SK-N-SH treated with all-trans-retinoic acid at 6 μM for 48 hours (cell line): ENCODE measurements at regions not wholly inside any gene's neighbourhood (a gene's known extent, or its start where the extent isn't known, plus 50 kb on each side); places are given as distances from the start of the nearest gene placed in this dataset.

Source experiments
- ATAC-seq: fragments of 200-7000 bp; cut with Tn5 transposase; 3 replicates; pipeline ENCODE4 v1.9.1; 2020; ENCODE audit warnings: mild to moderate bottlenecking, moderate library complexity
- ARNTL ChIP-seq: fragments of 450-650 bp; formaldehyde crosslinking; IDR thresholded peaks from 2 replicates; pipeline ENCODE4 v1.5.0; 2020; ENCODE audit warnings: low read depth, mild to moderate bottlenecking, moderate library complexity, borderline replicate concordance
- BACH2 ChIP-seq: fragments of 250-450 bp; sonication (Bioruptor Pico); IDR thresholded peaks from 2 replicates; pipeline ENCODE4 v1.9.0; 2021; ENCODE audit warnings: mild to moderate bottlenecking, borderline replicate concordance
- CREB5 ChIP-seq: fragments of 250-450 bp; sonication (Bioruptor Pico); IDR thresholded peaks from 2 replicates; pipeline ENCODE4 v1.5.1; 2020; ENCODE audit warnings: low read depth, mild to moderate bottlenecking, moderate library complexity
- CSDC2 ChIP-seq: fragments of 250-450 bp; sonication (Bioruptor Pico); IDR thresholded peaks from 2 replicates; pipeline ENCODE4 v1.5.0; 2020; ENCODE audit warnings: mild to moderate bottlenecking, moderate library complexity
- CSRNP3 ChIP-seq: fragments of 250-450 bp; sonication (Bioruptor Pico); IDR thresholded peaks from 2 replicates; pipeline ENCODE4 v1.5.1; 2021; ENCODE audit warnings: mild to moderate bottlenecking, moderate library complexity
- ESRRG ChIP-seq: fragments of 250-450 bp; sonication (Bioruptor Pico); IDR thresholded peaks from 2 replicates; pipeline ENCODE4 v1.6.1; 2021; ENCODE audit warnings: mild to moderate bottlenecking
- GLIS3 ChIP-seq: fragments of 250-450 bp; sonication (Bioruptor Pico); IDR thresholded peaks from 2 replicates; pipeline ENCODE4 v1.5.0; 2020; ENCODE audit warnings: mild to moderate bottlenecking, moderate library complexity
- ISL1 ChIP-seq: fragments of 250-450 bp; sonication (Bioruptor Pico); IDR thresholded peaks from 2 replicates; pipeline ENCODE4 v2.1.2; 2022; ENCODE audit warnings: mild to moderate bottlenecking, moderate library complexity
- PPARA ChIP-seq: fragments of 250-450 bp; sonication (Bioruptor Pico); IDR thresholded peaks from 2 replicates; pipeline ENCODE4 v1.5.0; 2020; ENCODE audit warnings: mild to moderate bottlenecking, borderline replicate concordance
- RARB ChIP-seq: fragments of 250-450 bp; sonication (Bioruptor Pico); IDR thresholded peaks from 2 replicates; pipeline ENCODE4 v1.8.0; 2021; ENCODE audit warnings: mild to moderate bottlenecking, moderate library complexity
- SNAI2 ChIP-seq: fragments of 250-450 bp; sonication (Bioruptor Pico); IDR thresholded peaks from 2 replicates; pipeline ENCODE4 v1.5.0; 2020; ENCODE audit warnings: mild to moderate bottlenecking, moderate library complexity
- TCF4 ChIP-seq: fragments of 250-450 bp; sonication (Bioruptor Pico); IDR thresholded peaks from 2 replicates; pipeline ENCODE4 v1.8.0; 2021; ENCODE audit warnings: mild to moderate bottlenecking, moderate library complexity, borderline replicate concordance
- TOX ChIP-seq: fragments of 250-450 bp; sonication (Bioruptor Pico); IDR thresholded peaks from 2 replicates; pipeline ENCODE4 v1.8.0; 2021; ENCODE audit warnings: mild to moderate bottlenecking, moderate library complexity, borderline replicate concordance
- ZC3H10 ChIP-seq: fragments of 250-450 bp; sonication (Bioruptor Pico); IDR thresholded peaks from 2 replicates; pipeline ENCODE4 v1.5.1; 2021; ENCODE audit warnings: mild to moderate bottlenecking, moderate library complexity
- ZFP30 ChIP-seq: fragments of 450-650 bp; formaldehyde crosslinking; IDR thresholded peaks from 2 replicates; pipeline ENCODE4 v1.5.0; 2022; ENCODE audit warnings: mild to moderate bottlenecking, moderate library complexity
- ZNF70 ChIP-seq: fragments of 450-650 bp; formaldehyde crosslinking; IDR thresholded peaks from 2 replicates; pipeline ENCODE4 v1.5.0; 2020; ENCODE audit warnings: mild to moderate bottlenecking, moderate library complexity
- ZNF8 ChIP-seq: fragments of 450-650 bp; formaldehyde crosslinking; IDR thresholded peaks from 2 replicates; pipeline ENCODE4 v1.5.0; 2020; ENCODE audit warnings: mild to moderate bottlenecking, moderate library complexity
- TF ChIP-seq, protein P1 (sequence below): fragments of 250-450 bp; sonication (Bioruptor Pico); IDR thresholded peaks from 2 replicates; pipeline ENCODE4 v1.8.0; 2020; ENCODE audit warnings: mild to moderate bottlenecking, moderate library complexity, borderline replicate concordance
- TF ChIP-seq, protein P2 (sequence below): fragments of 250-450 bp; sonication (Bioruptor Pico); IDR thresholded peaks from 2 replicates; pipeline ENCODE4 v1.8.0; 2021; ENCODE audit warnings: low read depth, mild to moderate bottlenecking, moderate library complexity, borderline replicate concordance

- no peak for TF ChIP-seq ESRRG
- no peak for TF ChIP-seq ZNF8 (CRISPR knock-in tag)
- TF ChIP-seq BACH2 (CRISPR knock-in tag) = no peak
- no peak for TF ChIP-seq ZC3H10 (CRISPR knock-in tag)
- no peak for TF ChIP-seq RARB (CRISPR knock-in tag)
- no peak for TF ChIP-seq TCF4 (CRISPR knock-in tag)
- TF ChIP-seq PPARA (CRISPR knock-in tag) = no peak
- TF ChIP-seq GLIS3 (CRISPR knock-in tag) = no peak
- no peak for TF ChIP-seq CSRNP3 (CRISPR knock-in tag)
- no peak for TF ChIP-seq ZNF70 (CRISPR knock-in tag)
- TF ChIP-seq ARNTL (CRISPR knock-in tag) = no peak
- no peak for ATAC-seq
These were observed 84.1 kb upstream of the TMTC1 start for GRCh38 chr12:29867823-29868222.

GRCh38 chr12:29863665-29864064, 79.9 kb upstream of the TMTC1 start:
- no peak for ATAC-seq
- TF ChIP-seq RARB (CRISPR knock-in tag) (no peak), SNAI2 (CRISPR knock-in tag) (no peak), CSRNP3 (CRISPR knock-in tag) (no peak), BACH2 (CRISPR knock-in tag) (no peak), ZNF8 (CRISPR knock-in tag) (no peak), ISL1 (no peak), ARNTL (CRISPR knock-in tag) (no peak), CREB5 (CRISPR knock-in tag) (no peak), ZFP30 (CRISPR knock-in tag) (no peak), GLIS3 (CRISPR knock-in tag) (no peak), TOX (CRISPR knock-in tag) (no peak)
- TF ChIP-seq, protein P1, sequence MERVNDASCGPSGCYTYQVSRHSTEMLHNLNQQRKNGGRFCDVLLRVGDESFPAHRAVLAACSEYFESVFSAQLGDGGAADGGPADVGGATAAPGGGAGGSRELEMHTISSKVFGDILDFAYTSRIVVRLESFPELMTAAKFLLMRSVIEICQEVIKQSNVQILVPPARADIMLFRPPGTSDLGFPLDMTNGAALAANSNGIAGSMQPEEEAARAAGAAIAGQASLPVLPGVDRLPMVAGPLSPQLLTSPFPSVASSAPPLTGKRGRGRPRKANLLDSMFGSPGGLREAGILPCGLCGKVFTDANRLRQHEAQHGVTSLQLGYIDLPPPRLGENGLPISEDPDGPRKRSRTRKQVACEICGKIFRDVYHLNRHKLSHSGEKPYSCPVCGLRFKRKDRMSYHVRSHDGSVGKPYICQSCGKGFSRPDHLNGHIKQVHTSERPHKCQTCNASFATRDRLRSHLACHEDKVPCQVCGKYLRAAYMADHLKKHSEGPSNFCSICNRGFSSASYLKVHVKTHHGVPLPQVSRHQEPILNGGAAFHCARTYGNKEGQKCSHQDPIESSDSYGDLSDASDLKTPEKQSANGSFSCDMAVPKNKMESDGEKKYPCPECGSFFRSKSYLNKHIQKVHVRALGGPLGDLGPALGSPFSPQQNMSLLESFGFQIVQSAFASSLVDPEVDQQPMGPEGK (CRISPR knock-in tag) = no peak
- TF ChIP-seq, all 23 proteins: peak for 0

DNA sequence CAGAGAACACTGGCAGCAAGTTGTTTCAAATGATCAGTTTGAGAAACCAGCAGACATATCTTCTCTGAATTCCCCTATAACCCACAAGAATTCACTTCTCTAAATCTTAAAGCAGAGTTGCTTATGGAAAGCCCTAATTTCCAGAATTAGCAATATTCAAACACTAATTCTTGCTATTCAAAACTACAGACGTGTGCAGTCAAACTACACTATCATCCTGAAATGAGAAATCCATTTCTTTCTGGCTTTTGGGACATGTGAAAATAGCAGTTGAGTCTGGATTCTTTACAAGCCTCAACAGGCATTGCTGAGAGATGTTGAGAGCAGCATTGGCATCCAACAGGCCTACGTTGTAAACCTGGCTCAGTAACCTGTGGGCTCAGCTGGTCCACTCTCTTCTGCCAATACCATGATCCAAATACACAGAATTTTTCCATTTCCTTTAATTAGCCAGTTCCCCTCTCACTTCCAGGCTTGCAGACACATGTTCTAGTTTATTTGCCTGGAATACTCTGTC, 74.6 kb upstream of the TMTC1 start:
- TF ChIP-seq, protein P2, sequence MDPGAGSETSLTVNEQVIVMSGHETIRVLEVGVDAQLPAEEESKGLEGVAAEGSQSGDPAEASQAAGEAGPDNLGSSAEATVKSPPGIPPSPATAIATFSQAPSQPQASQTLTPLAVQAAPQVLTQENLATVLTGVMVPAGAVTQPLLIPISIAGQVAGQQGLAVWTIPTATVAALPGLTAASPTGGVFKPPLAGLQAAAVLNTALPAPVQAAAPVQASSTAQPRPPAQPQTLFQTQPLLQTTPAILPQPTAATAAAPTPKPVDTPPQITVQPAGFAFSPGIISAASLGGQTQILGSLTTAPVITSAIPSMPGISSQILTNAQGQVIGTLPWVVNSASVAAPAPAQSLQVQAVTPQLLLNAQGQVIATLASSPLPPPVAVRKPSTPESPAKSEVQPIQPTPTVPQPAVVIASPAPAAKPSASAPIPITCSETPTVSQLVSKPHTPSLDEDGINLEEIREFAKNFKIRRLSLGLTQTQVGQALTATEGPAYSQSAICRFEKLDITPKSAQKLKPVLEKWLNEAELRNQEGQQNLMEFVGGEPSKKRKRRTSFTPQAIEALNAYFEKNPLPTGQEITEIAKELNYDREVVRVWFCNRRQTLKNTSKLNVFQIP (CRISPR knock-in tag) = no peak
- TF ChIP-seq ZC3H10 (CRISPR knock-in tag) (no peak), ZNF70 (CRISPR knock-in tag) (no peak), GLIS3 (CRISPR knock-in tag) (no peak), CSDC2 (CRISPR knock-in tag) (no peak)
- no peak for ATAC-seq

DNA sequence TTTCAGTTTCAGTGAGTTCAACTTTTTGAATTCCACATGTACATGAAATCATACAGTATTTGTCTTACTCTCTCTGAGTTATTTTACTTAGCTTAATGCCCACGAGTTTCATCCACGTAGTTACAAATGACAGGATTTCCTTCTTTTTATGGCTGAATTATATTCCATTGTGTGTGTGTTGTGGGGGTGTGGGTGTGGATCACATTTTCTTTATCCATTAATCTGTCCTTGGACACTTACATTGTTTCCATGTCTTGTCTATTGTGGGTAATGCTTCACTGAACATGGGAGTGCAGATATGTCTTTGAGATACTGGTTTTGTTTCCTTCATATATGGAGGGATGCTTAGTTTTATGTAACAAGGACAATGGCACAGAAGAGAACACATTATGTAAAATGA, 63.5 kb upstream of the TMTC1 start:
- ATAC-seq = no peak
- TF ChIP-seq BACH2 (CRISPR knock-in tag) = no peak
